Activated CD4-positive, alpha-beta T cell treated with anti-CD3 and anti-CD28 coated beads, Interleukin-2, amount 50 U/mL, for 48 hours (primary cell): ENCODE measurements at regions not wholly inside any gene's neighbourhood (a gene's known extent, or its start where the extent isn't known, plus 50 kb on each side); places are given as distances from the start of the nearest gene placed in this dataset.

ENCODE experiments used
- DNase-seq, 2 experiments: peaks; one replicate each; pipeline ENCODE4 v3.0.0-alpha.2; 2020

DNA sequence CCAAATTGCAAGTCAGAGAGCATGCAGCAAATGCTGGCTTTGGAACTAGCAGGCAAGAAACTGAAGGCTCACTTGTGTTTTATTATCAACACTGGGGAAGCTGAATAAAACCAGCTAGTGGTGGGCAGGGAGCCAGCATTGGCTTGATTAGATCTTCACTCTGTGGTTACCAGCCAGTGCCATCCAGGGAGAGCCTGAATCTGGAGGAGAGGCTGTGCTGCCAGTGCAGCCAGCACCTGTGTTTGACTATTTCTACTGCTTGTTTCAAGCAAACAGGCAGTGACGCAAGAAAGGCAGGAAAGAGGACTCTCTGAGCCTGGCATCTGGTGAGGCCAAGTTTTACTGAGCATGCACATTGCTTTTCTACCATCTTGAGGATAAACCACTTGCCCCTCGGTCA lies 247.0 kb downstream of the PHLDA1 start:
- DNase-seq, result no peak

DNA sequence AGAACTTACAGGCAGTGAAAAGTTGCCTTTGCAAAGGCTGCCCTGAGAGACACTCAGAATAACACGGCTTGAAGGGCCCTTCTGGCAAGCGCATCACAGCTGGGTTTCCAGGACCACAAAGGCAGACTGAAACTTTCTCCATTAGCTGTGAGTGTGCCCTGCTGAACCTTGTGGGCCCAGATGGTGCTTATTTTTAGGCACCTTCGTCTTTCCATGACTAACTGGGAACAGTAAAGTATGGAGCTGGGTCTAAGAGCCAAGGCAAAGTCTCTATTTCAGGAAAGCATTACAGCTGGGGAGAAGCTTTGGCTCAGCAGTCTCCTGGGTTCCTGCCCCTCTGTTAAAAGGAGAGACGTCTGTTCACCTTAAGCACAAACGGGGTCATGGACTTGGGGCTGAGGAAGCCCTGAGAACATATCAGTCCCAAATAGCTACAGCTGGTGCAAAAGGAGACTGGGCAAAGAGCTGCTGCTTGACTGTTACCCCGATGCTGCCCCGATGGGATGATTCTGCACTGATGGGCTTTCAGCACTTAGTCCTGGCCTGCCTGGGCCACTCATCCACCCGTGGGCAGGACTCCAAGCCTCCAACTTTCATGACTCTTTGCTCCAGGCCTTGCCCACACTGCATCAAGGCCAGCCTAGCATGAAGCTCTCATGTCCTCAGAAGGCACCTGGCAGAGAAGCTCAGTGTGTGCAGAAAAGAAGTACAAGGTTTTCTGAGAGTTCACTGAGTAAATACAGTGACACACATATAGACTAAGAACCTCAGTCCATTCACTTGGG lies 248.3 kb downstream of the PHLDA1 start:
- no peak for DNase-seq

DNA sequence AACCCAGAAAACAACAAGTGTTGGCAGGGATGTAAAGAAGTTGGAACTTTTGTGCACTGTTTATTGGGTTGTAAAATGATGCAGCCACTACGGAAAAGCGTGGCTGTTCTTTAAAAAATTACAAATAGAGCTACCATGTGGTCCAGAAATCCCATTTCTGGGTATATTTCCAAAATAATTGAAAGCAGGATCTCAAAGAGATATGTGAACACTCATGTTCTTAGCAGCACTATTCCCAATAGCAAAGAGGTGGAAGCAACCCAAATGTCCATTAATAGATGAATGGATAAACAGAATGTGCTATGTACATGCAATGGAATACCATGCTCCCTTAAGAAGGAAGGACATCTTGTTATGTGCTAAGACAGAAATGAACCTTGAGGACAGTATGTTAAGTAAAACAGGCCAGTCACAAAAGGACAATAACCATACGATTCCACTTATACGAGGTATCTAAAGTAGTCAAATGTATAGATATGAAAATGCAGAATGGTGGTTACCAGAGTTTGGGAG lies 249.5 kb downstream of the PHLDA1 start:
- no peak for DNase-seq

DNA sequence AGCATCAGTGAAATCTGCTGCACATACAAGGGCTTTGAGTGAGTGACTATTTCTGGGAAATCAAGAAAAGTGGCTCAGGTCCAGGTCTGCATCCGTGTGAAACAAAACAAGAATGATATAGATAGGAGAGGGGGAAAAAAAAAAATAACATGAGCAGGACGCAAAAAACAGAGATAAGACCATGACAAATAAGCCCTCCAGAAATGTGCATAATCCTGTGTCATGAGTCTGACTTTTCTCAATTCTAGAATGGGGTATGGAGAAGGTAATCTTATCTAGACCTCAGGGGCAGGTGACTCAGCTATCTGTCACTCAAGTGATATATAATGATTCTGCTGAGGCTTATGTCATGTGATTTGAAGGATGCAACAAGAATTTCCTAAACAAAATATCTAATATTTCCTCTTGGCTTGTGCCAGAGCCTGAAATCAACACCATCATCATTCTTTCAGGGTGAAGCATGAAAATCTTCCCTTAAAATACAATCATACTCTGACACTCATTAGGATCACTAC lies 250.0 kb downstream of the PHLDA1 start:
- DNase-seq, result no peak

DNA sequence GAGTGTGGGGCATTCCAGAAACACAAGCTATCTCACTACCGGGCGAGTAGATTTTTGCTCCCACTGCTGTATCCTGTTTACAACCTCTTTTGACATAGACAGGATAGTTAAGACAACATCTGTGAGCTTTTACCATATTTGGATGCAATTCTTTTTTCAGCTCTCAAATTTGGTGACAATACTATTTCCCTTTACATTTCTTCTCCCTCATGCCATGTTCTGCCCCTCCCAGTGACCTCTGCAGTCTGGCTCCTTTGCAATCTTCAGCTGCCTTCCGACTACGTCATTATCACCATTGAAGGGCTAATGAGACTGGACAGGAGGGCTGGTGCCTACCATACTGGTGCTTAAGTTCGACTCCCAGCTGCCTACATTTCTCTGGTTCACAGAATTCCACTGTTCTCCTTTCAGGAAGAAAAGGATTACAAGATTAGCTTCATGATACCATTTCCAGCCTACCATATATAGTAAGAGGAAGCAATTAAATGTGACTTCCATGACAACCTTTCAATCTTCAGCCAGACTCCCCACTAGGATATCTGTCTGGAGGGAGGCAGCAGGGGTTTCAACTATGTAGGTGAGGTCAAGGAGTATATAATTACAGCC lies 251.6 kb downstream of the PHLDA1 start:
- DNase-seq, result no peak

DNA sequence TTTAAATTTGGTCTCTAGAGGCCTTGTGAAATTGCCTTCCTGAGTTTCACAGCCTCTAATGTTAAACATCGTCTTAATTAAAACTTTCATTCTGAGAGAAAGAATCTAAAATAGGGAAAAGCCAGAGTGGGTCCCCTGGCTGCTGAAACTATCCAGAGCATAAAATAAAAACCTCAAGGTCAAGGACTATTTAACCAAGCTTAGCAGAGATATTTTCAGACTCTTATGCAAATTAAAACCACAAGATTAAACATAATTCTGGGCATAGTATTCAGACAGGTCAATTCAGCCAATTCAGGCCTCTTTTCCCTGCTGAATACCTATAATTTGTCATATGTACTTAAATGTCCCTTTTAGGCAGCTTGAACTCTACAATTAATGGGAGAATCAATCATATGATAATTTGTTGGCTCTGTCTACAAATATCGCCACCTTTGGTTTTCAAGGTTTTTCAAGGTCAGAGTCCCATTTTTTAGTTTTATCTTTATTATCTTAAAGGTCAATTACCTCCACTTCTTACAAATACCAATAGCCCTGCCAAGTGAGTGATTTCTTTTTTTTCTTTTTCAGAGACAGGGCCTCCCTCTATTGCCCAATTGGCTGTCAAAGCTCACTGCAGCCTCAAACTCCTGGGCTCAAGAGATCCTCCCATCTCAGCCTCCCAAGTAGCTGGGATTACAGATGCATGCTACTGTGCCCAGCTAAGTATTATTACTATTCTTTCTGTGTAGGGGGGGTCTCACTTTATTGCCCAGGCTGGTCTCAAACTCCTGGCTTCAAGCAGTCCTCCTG lies 257.1 kb downstream of the PHLDA1 start:
- DNase-seq, result no peak

DNA sequence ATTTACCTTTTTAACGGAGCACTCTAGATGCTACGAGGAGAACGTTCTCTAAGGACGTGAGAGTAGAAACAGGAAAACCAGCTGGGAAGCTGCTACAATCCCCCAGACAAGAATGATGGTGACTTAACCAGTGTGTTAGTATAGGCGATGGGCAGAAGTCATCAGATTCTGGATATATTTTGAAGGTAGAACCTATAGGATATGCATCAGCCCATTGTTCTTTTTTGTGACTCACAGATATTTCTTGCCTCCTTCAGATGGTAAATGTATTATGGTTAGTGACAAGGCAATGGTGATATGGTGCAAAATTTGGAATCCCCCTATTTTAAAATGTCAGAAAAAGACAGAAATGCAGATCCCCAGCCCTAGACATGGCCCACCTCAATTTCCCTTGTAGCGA lies 258.2 kb downstream of the PHLDA1 start:
- DNase-seq, result no peak

DNA sequence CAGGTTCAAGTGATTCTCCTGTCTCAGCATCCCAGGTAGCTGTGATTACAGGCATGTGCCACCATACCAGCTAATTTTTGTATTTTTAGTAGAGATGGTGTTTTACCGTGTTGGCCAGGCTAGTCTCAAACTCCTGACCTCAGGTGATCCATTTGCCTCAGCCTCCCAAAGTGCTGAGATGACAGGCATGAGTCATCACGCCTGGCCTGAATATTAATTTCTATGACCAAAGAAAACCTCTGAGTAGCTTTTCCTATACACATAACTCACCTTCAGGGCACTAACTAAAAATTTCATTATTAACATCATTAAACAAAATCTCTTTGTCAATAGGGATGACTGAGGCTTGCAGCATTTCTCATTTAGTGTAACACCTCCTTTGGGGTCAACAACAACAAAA lies 259.6 kb upstream of the KRR1 start:
- DNase-seq, result no peak

DNA sequence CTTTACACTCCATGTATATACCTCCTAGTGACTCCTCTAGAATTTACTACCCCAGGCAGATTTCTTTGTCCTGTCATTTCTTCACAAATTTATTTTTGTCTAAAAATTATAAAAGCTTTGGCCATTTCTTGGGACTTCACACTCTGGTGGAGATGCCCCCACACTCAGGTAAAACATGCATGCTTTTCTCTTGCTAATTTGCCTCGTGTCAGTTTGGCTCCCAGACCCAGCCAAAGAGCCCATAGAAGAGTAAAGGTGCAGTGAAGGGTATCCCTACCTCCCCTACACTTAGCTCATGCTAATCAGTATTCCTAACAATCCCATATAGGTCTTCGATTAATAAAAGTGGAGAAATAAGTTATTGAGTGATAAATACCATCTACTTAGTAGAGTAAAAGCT lies 256.5 kb upstream of the KRR1 start:
- DNase-seq, result no peak

DNA sequence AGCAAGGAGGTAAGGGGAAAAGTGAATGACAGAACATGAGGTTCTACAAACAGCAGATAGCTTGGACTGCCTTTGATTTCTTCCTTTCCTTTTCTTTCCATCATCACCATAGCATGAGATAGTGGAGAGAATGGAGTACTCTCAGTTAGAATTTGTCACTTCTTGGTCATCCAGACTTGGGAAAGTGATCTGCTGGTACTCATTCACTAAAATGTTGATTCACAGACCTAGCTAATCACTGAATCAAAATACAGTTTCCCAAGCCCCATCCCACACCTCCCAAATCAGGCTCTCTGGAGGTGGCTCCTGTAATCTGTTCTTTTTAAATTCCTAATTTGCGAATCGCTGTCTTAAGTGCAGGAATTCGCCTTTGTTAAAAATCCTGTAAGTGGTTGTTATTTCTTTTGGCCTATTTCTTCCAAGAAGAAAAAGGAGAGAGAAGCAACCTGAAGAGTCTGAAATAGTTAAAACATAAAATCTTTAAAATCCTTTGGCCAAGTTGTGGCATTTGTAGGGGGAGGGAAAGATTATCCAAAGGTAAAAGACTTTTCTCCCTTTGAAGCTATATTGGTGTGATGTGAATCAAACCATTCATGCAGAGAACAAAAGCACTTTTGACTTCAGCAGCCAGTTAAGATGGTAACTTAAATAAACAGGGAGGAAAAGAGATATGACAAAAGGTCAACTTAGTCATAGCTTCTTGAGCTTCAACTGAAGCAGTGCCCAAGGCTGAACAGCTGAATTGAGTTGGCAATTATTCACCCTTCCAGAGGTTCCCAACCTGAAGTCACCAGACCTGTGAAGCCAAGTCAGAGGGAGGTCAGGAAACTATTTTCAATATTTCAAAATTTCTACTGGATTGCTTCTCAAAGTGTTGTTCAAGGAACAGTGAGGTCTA lies 255.1 kb upstream of the KRR1 start:
- DNase-seq, result no peak

DNA sequence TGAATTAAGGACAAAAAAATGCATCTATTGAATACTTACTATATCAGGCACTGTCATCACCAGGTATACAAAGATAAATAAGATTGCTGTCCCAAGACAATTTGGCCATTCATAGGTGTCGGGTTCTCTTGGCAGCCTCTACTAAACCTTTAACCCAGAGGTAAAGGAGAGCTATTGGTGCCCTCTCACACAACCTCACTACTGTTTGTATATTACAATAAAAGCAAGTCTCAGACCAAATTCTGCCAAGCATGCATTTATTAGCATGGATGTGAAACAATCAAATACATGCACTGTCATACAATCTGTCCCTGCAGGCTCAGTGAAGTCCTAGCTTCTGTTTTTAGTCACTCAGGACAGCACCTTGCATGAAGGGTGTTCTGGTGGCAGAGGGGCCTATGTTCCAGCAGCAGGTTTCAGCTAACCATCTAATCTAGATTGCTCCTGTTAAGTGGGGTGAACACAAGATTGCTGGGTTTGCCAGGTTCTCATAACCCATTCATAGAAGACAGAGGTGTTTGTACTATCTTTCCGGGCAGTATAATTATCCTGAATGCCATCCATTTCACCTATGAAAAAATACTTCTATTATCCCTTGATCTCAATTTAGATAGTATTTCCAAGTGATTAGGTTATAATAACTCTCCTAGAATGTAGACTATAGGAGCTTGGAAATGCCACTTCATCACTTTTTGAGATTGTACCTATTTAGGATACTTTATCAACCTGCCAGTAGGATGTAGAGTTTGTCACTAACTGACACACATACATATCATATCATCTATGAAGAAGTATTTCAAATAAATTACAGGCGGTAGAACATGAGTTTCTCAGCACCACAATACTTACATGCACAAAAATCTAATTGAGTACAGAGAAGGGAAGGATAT lies 254.0 kb upstream of the KRR1 start:
- no peak for DNase-seq

DNA sequence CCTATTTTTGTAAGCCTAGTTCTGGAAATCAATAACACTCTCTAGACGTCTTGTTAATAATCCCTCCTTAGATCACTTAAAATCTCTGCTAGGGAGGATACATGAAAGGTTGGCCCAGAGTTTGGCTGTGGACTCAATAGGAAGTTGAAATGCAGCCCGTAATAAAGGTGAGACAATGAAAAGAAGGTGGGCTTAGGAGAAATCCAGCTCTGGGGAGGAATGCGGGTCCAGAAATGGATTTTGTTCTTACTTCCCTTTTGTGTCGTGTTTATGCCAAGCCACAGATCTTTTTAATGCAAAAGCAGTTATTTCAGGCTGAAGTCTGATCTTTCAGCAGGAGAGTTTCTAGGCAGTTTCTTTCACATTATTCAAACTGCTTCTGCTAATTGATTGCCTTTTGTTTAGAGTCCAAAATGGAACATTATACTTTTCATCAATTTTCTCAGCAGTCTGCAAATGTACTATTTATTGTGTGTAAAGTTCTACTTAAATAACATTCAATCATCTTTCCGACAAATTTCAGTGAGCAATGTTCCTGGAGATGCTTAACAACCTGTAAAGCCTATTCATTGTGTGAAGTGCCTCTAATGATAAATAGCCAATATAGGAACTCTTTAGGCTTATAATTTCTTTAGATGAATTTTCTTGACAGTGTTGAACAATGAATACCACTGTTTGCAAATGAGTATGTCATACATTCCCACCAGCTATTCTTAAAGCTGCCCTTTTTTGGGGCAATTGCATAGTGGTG lies 252.9 kb upstream of the KRR1 start:
- no peak for DNase-seq

DNA sequence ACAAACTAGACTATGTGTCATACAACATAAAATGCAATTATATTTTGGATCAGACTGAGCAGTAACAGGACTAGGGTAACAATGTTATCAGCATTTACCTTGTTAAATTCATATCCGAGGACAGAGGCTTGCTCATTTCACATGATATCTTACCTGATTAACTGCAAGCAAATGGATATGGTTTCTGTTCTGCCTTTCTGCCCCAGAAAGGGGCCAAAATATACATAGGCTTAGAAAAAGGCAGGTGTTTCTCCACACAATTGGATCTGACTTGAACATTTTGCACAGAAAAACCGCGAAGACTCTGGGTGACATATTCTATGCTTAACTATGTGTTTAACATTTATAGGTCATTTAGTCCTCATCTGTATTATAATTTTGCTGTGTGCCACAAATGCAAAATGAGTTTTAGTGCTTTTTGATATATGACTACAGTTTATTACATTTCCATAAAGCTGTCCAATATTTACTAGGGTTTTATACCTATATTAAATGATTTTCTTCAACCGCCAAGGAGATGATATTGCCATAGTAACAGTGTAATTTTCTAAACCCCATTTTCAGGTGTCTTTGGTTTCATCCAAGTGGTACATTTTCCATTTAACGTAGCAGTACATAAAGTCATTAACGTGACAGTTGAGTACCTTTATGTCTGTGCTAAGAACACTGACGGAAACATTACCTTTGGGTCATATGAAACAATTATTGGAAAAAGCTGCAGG lies 249.3 kb upstream of the KRR1 start:
- no peak for DNase-seq

DNA sequence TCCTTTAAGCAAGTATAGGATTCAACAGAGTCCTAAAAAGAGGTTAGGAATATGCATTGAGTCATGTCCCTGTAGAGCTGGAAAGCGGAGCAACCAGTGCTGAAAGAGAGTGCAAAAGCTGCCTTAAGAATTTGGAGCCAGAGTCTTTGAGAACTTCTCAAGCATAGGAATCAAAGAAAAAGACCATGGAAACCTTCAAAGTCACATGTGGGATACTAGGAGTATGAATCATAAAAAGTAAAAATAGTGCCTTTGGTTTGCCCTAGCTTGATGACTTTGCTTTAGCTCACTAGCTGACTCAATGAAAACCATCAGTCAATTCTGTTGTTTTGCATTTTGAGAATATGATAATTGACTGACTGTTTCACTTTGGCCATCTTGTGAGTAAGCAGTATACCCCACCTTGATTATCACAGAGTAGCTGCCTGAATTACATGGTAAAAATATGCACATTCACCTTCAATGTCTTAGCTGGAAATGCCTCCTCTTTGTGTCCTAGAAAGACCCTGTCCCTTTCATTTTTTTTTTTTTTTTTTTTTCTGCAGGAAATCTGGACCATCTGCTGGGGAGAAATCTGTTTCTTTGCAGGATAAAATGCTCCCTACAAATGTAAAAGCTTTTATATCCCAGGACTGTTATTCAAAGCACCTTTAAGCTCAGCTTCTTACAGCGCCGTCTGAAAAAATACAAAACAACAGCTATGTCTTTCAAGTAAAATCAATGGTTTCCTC lies 248.6 kb upstream of the KRR1 start:
- DNase-seq, result no peak

DNA sequence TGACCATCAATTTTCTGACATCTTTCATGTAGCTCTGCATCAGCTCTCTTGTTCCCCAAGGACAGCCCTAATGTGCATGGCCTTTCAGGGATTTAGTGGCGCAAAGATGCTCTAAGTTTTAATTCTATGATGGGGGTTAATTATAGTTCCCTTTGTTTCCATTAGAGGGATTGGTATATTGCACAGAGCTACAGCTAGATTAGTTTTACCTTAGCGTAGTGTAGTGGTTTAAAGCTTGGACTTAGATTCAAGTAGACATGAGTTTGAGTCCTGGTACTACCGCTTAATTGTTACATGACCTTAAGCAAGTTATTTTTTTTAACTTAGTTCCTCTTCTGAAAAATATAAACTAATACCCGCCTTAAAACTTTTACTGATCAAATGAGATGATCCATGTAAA lies 247.8 kb upstream of the KRR1 start:
- no peak for DNase-seq

DNA sequence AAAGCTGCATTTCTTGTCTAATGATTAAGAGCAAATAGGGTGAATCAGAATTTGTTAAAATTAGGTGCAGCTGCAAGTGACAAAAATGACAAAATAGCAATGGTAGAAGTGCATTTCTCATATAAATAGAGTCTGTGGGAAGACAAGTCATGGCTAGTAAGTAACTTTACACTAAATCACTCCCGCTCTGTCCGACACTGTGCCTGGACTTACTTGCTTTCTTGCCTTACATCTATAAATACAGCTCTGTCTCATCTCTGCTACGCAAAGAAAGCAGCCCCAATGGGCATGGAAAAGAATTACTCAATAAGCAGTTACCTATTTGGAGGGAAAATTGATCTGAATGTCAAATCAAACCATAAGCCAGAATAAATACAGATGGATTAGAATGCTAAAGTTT lies 245.4 kb upstream of the KRR1 start:
- no peak for DNase-seq

DNA sequence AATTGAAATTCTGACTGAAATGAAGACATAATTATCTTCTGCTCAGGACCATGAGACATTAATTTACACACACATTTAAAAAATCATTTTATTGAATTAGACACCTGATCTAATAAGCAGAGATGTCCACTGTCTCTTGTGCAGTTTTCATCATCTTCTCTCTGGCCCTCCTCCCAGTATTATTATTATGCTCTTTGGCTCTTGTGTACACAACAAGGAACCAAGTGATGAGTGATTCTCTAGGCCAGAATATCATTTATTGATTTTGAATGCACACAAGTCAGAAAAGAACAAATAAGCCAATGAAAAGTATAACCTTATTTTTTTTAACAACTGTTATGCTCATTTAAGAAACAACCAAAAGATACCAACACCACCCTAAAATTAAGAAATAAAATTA lies 244.7 kb upstream of the KRR1 start:
- DNase-seq, result no peak

DNA sequence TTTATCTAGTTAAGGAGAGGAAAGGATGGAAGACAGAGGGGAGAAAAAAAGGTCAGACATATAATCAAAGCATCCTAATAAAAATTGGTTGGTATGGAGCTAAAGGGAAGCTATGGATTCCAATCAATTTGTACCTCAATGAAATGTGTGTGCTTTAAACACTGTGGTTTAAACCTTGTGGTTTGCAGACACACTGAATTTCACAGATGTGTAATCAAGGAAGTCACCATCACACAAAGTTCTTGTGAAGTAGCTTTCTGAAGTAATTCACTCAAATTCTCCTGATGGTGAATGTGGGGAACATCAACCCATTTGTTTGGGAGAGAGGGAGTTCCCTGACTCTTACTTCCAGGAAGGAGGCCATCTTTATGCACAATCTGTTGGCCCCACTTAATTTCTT lies 243.3 kb upstream of the KRR1 start:
- no peak for DNase-seq

DNA sequence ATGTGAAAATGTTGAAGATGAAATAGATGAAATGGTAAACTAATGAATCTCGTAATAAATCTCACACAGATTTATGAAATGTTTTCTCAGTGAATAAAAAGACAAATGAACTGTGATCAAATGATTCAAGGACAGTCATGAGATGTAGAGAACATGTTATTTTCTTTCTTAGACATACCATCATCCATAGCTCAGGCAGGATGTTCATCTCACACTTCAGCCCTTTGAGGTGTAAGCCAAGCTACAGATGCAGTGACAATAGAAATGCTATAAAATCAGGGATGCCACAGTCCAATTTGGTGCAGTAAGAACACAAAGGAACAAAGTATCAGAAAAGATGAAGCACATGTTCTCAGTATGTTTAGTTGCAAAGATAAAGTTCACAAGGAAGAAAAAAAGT lies 242.7 kb upstream of the KRR1 start:
- DNase-seq, result no peak
